ENCODE measurements at regions not wholly inside any gene's neighbourhood (a gene's known extent, or its start where the extent isn't known, plus 50 kb on each side); places are given as distances from the start of the nearest gene placed in this dataset.

DNA sequence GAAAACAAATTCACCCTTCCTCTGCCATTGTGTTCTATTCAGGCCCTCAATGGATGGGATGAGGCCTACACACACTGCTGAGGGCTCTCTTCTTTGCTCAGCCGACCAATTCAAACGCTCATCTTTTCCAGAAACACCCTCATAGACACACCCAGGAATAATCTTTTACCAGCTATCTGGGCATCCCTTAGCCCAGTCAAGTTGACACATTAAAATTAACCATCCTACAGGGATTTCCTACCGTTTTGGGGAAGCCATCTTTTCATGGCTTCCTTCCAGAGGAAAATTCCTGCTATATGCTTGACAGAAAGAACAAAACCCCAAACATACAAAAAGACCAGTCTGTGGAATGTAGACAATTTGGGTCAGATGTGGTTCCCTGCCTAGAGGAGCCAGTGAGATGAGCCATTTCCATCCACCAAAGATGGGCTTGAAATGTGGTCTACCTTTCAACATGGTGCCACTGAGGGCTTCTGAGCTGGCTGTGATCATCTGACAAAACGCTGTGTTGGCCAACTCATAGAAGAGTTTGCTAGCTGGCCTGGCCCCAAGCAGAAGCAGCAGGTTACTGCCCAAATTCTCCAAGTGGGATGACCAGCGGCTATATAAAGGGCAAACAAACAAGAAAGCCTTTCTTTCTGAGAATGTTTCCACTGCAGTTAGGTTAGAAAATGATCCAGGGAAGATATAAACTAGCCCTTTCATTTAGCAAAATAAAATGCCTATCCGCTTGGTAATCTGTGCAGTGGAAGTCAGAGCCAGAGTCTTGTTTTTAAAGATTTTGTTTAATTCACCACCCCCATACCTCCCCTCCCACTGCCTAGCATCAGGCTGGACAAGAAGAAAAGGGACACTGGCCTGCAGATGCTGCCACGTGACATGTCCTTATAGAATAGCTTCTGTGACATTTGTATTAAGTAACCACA, 69.1 kb upstream of the MRPS6 start:
- H4K20me1 ChIP-seq (ENCODE audit: insufficient read depth, low read length) = no peaks in the 10 kb centered on the region
- no peak overlapping the region for H3K4me2 ChIP-seq (ENCODE audit: low read length)
- no peaks in the 10 kb centered on the region for H3K4me1 ChIP-seq (ENCODE audit: insufficient read depth, low read length)
- H3K9ac ChIP-seq (ENCODE audit: low read length) = no peak overlapping the region
- no peak overlapping the region for H2AFZ ChIP-seq (ENCODE audit: low read depth, low read length)
- no peaks in the 10 kb centered on the region for H3K36me3 ChIP-seq (ENCODE audit: insufficient read depth, low read length)
- Mint-ChIP-seq H3K27ac (ENCODE audit: unreplicated experiment) (no peak overlapping the region), H3K9me3 (ENCODE audit: unreplicated experiment) (peaks cover 36% of the 10 kb centered on the region), H3K36me3 (ENCODE audit: low read depth, unreplicated experiment) (peaks cover 2% of the 10 kb centered on the region), H3K4me1 (ENCODE audit: low read depth, unreplicated experiment) (no peaks in the 10 kb centered on the region), H3K27me3 (ENCODE audit: low read depth, unreplicated experiment) (no peaks in the 10 kb centered on the region), H3K4me3 (ENCODE audit: unreplicated experiment) (no peak overlapping the region)
- H3K4me3 ChIP-seq (ENCODE audit: insufficient read depth, low read depth, low read length) = no peak overlapping the region
- DNase-seq (ENCODE audit: low read depth) (no peak), FAIRE-seq (no peak)
- TF ChIP-seq EZH2 (IDR thresholded peaks at IDR 0.05; ENCODE audit: insufficient read depth, low read length) = no peak
- TF ChIP-seq, protein P1, sequence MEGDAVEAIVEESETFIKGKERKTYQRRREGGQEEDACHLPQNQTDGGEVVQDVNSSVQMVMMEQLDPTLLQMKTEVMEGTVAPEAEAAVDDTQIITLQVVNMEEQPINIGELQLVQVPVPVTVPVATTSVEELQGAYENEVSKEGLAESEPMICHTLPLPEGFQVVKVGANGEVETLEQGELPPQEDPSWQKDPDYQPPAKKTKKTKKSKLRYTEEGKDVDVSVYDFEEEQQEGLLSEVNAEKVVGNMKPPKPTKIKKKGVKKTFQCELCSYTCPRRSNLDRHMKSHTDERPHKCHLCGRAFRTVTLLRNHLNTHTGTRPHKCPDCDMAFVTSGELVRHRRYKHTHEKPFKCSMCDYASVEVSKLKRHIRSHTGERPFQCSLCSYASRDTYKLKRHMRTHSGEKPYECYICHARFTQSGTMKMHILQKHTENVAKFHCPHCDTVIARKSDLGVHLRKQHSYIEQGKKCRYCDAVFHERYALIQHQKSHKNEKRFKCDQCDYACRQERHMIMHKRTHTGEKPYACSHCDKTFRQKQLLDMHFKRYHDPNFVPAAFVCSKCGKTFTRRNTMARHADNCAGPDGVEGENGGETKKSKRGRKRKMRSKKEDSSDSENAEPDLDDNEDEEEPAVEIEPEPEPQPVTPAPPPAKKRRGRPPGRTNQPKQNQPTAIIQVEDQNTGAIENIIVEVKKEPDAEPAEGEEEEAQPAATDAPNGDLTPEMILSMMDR (IDR thresholded peaks at IDR 0.05; ENCODE audit: insufficient read depth, low read depth, low read length) = no peak
- no peaks in the 10 kb centered on the region for H3K27me3 ChIP-seq (ENCODE audit: insufficient read depth, low read length)
- H3K9me3 ChIP-seq (ENCODE audit: insufficient read depth, low read depth, low read length) = peaks cover 6% of the 10 kb centered on the region
- no peaks in the 10 kb centered on the region for H3K79me2 ChIP-seq (ENCODE audit: insufficient read depth, low read length)
- H3K27ac ChIP-seq (ENCODE audit: low read depth, low read length) = no peak overlapping the region

DNA sequence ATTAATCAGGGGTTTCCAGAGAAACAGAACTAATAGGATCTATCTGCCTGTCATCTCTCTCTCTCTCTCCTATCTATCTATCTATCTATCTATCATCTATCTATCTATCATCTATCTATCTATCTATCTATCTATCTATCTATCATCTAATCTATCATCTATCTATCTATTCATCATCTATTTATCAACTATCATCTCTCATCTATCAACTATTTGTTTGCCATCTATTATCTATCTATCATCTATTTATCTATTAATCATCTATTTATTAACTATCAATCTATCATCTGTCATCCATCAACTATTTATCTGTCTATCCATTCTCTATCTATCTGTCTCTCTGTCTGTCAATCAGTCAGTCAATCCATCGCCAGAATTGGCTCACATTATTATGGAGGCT, 70.0 kb upstream of the MRPS6 start:
- H3K4me3 Mint-ChIP-seq (ENCODE audit: unreplicated experiment) = no peak overlapping the region
- FAIRE-seq = no peak
- H4K20me1 ChIP-seq (ENCODE audit: insufficient read depth, low read length) = no peaks in the 10 kb centered on the region

More for the DNA sequence above, 70.0 kb upstream of the MRPS6 start:
- no peaks in the 10 kb centered on the region for H3K4me1 Mint-ChIP-seq (ENCODE audit: low read depth, unreplicated experiment)
- no peaks in the 10 kb centered on the region for H3K36me3 ChIP-seq (ENCODE audit: insufficient read depth, low read length)
- TF ChIP-seq, protein P1 (IDR thresholded peaks at IDR 0.05; ENCODE audit: insufficient read depth, low read depth, low read length) = no peak
- TF ChIP-seq EZH2 (IDR thresholded peaks at IDR 0.05; ENCODE audit: insufficient read depth, low read length) = no peak
- no peaks in the 10 kb centered on the region for H3K27me3 ChIP-seq (ENCODE audit: insufficient read depth, low read length)
- no peak overlapping the region for H3K4me3 ChIP-seq (ENCODE audit: insufficient read depth, low read depth, low read length)
- H3K9me3 ChIP-seq (ENCODE audit: insufficient read depth, low read depth, low read length) = peaks cover 2% of the 10 kb centered on the region
- H2AFZ ChIP-seq (ENCODE audit: low read depth, low read length) = no peak overlapping the region
- H3K79me2 ChIP-seq (ENCODE audit: insufficient read depth, low read length) = no peaks in the 10 kb centered on the region
- no peak overlapping the region for H3K4me2 ChIP-seq (ENCODE audit: low read length)
- no peaks in the 10 kb centered on the region for H3K4me1 ChIP-seq (ENCODE audit: insufficient read depth, low read length)
- H3K9me3 Mint-ChIP-seq (ENCODE audit: unreplicated experiment) = peaks cover 35% of the 10 kb centered on the region
- DNase-seq (ENCODE audit: low read depth) = no peak
- H3K27ac Mint-ChIP-seq (ENCODE audit: unreplicated experiment) = no peak overlapping the region
- no peak overlapping the region for H3K9ac ChIP-seq (ENCODE audit: low read length)
- H3K27me3 Mint-ChIP-seq (ENCODE audit: low read depth, unreplicated experiment) = no peaks in the 10 kb centered on the region
- H3K36me3 Mint-ChIP-seq (ENCODE audit: low read depth, unreplicated experiment) = no peaks in the 10 kb centered on the region
- no peak overlapping the region for H3K27ac ChIP-seq (ENCODE audit: low read depth, low read length)
